ENCODE measurements at regions not wholly inside any gene's neighbourhood (a gene's known extent, or its start where the extent isn't known, plus 50 kb on each side); places are given as distances from the start of the nearest gene placed in this dataset.

- TF ChIP-seq CTCF (IDR thresholded peaks at IDR 0.05; ENCODE audit: low read depth, low read length, poor library complexity, severe bottlenecking) (no peak), EZH2phosphoT487 (IDR thresholded peaks at IDR 0.05; ENCODE audit: borderline replicate concordance, low read length) (no peak)
Measured at GRCh38 chr3:187571701-187572100, 98.5 kb downstream of the SST start.

Data from DOHH2 (cell line).